ENCODE measurements at regions not wholly inside any gene's neighbourhood (a gene's known extent, or its start where the extent isn't known, plus 50 kb on each side); places are given as distances from the start of the nearest gene placed in this dataset.
"Not testable (repeated sequence)": the region's sequence is repeated elsewhere in the genome, so short reads cannot be mapped to it uniquely, and the experiment has no call there.

DNA sequence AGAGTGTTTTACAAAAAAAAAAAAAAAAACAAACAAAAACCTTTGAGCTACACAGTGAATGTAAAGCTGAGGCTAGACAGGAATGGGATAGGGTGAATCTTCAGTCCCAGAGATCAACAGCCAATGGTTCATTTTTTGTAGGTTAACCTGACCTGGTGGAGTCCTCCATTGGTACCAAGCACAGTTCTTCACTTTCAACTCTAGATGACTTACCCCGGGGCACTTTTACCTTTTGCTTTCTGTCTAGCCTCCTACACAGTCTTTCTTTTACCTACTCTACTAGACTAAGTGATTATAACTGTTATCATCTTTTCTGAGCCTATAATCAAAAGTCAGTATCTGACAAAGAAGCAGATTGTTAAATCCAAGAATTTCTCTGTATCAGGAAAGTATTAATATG is 50.9 kb downstream of the ANXA2R start:
- no peak for DNase-seq

DNA sequence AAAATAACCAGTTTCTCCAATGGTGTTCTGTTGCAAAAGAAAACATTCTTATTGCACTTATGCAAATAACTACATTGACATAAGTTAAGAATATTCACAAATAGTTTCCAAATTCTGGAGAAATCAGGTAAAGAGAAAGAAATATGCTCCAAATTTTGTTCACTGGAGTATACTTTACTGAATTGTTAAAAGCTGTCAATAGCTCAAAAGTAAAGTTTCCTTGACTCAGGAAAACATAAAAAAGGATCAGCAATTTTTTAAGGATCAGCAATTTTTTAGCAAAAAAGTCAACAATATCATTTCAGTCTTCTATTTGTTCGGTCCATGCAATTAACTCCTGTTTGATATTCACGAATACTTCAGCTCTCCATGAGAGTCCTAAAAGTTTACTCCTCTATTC is 51.6 kb downstream of the ANXA2R start:
- no peak for DNase-seq

DNA sequence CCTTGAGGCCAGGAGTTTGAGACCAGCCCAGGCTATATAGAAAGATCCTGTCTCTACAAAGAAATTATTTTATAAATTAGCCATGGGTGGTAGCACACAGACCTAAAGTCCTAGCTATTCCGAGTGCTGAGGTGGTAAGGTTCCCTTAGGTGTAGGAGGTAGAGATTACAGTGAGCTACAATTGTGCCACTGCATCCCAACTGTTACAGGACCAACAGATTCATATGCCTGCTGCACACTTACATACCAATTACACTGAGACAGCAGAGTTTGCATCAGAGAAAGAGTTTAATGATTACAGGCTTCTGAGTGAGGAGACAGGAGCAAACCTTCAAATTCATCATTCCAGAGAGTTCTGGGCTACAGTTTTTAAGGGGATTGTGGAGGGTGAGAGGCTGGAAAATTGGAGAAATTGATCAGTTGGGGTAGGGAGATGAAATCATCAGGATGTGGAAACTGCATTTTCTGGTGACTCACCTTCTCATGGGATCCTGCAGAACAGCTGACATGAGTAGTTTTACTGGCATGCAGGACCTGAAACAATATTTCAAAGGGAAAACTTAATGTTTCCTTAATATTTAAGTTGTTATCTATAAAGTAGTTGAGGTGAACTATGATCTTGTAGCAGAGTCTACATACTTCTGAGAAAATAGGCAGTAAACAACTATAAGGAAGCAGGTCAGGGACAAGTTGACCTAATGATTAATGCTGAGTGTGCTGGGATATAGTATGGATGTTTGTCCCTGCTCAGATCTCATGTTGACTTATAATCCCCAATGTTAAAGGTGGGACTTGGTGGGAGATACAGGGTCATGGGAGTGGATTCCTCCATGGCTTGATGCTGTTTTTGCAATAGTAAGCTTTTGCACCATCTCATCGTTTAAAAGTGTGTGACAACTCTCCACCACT is 54.7 kb downstream of the ANXA2R start:
- DNase-seq = no peak

DNA sequence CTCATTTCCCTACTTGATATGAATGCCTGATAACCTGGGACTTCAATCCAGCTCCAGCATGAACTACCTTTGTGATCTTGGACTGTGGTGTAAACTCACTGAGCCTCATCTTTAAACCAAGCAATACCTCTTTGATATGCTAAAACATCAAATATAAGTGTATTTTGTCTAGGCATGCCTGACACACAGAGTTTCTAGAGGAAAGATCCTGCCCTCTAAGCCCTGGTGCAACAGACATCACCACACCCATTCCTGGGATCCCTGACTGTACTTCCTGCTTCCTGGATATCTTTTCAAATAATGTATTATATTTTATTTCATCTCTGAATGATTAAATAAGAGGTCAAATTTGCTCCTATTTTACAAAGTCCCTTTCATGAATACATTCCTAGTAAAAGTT is 55.8 kb downstream of the ANXA2R start:
- no peak for DNase-seq

DNA sequence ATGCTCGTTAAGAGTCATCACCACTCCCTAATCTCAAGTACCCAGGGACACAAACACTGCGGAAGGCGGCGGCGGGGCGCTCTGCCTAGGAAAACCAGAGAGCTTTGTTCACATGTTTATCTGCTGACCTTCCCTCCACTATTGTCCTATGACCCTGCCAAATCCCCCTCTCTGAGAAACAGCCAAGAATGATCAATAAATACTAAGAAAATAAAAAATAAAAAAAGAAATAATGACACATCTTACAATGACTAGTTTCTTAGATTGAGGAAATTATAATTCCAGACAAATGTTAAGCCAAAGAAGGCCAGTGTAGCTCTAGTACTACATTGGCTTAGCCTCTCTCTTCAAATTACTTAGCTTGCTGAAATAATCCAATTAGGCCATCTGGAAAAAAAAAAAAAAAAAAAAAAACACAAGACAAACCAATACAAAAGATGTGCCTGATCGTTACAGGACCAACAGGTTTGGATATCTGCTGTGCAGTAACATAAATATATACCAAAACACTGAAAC is 58.0 kb downstream of the ANXA2R start:
- DNase-seq = no peak

DNA sequence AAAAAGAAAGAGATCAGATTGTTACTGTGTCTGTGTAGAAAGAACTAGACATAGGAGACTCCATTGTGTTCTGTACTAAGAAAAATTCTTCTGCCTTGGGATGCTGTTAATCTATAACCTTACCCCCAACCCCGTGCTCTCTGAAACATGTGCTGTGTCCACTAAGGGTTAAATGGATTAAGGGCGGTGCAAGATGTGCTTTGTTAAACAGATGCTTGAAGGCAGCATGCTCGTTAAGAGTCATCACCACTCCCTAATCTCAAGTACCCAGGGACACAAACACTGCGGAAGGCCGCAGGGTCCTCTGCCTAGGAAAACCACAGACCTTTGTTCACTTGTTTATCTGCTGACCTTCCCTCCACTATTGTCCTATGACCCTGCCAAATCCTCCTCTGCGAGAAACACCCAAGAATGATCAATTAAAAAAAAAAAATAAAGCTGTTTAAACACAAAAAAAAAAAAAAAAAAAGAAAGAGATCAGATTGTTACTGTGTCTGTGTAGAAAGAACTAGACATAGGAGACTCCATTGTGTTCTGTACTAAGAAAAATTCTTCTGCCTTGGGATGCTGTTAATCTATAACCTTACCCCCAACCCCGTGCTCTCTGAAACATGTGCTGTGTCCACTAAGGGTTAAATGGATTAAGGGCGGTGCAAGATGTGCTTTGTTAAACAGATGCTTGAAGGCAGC is 58.6 kb downstream of the ANXA2R start:
- not testable (repeated sequence) for DNase-seq

DNA sequence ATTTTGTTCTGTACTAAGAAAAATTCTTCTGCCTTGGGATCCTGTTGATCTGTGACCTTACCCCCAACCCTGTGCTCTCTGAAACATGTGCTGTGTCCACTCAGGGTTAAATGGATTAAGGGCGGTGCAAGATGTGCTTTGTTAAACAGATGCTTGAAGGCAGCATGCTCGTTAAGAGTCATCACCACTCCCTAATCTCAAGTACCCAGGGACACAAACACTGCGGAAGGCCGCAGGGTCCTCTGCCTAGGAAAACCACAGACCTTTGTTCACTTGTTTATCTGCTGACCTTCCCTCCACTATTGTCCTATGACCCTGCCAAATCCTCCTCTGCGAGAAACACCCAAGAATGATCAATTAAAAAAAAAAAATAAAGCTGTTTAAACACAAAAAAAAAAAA is 59.1 kb downstream of the ANXA2R start:
- not testable (repeated sequence) for DNase-seq

DNA sequence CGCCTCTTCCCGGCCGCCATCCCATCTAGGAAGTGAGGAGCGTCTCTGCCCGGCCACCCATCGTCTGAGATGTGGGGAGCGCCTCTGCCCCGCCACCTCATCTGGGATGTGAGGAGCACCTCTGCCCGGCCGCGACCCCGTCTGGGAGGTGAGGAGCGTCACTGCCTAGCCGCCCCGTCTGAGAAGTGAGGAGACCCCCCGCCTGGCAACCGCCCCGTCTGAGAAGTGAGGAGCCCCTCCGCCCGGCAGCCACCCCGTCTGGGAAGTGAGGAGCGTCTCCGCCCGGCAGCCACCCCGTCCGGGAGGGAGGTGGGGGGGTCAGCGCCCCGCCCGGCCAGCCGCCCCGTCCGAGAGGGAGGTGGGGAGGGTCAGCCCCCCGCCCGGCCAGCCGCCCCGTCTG is 59.7 kb downstream of the ANXA2R start:
- DNase-seq = not testable (repeated sequence)

DNA sequence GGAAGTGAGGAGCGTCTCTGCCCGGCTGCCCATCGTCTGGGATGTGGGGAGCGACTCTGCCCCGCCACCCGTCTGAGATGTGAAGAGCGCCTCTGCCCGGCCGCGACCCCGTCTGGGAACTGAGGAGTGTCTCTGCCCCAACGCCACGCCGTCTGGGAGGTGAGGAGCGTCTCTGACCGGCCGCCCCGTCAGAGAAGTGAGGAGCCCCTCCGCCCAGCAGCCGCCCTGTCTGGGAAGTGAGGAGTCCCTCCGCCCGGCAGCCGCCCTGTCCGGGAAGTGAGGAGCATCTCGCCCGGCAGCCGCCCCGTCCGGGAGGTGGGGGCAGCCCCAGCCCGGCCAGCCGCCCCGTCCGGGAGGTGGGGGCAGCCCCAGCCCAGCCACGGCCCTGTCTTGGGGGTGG is 60.9 kb downstream of the ANXA2R start:
- not testable (repeated sequence) for DNase-seq

DNA sequence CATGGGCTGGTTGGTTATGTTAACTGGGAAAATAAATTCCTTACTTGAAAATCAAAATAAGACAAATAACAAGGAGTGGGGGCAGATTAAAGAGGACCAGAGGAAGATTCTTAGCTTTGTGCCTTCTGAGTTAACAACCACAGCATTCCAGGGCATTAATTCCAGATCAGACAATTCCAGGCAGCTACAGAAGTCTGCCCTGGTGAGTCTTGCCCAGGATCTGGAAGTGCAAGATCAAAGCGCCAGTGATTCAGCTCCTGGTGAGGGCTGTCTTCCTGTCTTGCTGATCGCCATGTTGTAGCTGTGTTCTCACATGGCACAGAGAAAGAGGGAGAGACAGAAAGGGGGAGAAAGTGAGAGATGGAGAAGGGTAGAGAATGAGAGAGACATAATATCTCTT is 65.6 kb downstream of the ANXA2R start:
- no peak for DNase-seq

DNA sequence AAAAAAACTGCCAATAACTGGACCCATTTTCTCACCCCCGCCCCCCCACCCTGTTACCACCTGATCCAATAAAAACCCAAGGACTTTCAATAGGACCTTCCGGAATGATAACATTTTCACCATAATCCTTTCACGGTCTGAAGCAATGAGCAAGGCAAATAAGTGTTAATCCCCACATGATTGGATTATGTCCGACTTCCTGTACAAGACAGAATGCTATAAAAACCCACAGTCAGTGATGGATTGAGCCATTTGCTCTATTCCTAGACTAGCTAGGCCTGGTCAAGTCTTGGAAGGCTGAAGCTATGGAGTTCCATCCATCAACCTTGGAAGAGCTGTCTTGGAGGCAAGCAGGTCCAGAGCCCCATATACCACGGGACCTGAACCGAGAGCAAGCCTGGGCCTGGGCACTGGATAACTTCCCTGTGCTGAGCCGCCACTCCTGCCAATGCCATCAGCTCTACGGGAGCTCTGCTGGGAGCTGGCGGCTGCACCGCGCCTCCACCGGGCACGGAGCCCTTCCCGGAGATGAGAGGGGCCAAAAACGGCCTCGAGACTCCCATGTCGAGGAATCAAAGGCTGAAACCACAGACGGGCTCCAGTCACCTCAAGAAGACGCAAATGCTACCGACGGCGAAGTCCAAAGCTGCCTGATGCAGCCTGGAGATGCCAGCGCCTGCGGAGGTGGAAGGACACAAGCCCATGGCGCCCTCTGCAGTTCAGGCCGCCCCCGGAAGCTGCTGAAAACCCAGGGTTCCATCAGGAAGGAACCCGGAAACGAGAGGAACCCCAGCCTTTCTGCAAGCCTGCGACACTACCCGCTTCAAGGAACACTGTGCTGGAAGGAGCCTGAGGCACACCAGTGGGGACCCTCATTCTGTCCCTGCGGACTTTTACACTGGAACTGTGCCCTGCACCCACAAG is 69.2 kb downstream of the ANXA2R start:
- DNase-seq = no peak

DNA sequence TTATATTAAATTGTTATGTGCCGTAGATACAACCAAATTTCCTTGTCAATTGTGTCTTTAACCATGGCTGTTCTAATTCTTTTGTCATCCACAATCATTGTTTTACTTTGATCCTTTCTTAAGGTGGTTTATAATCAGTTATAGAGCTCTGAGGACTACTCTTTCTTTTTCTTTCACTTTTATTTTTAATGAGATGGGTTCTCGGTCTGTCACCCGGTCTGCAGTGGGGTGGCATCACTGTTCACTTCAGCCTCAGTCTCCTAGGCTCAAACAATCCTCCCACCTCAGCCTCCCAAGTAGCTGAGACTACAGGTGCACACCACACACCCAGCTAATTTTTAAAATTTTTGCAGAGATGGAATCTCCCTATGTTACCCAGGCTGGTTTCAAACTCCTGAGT is 74.2 kb downstream of the ANXA2R start:
- DNase-seq = no peak

DNA sequence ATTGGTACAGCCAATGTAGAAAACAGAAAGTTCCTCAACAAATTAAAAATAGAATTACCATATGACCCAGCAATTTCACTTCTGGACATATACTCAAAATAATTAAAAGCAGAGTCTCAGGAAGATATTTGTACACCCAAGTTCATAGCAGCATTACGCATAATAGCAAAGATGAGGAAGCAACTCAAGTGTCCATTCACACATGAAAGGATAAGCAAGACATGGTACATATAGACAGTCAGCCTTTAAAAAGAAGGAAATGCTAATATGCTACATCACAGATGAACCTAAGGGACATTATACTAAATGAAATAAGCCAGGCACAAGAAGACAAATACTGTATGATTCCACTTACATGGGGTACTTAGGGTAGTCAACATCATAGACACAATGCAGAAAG is 76.7 kb downstream of the ANXA2R start:
- DNase-seq = no peak

DNA sequence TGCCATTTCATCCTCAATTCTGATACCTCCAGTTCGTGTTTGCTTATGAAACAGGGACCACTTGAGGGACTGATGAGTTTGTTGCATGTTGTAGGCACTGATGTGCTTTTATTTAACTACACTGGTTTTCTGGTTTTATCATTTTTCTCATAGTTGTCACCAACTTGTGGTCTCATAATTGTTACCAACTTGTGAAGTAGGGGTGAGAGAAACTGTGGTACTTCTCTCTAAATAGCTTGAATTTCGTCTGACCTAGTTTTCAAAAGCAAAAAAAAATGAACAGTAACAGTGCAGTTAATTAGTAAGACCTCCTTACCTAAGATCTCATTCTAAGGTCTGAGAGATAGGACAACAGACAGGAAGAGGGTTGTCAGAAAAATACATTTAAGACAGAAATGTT is 78.0 kb downstream of the ANXA2R start:
- no peak for DNase-seq

DNA sequence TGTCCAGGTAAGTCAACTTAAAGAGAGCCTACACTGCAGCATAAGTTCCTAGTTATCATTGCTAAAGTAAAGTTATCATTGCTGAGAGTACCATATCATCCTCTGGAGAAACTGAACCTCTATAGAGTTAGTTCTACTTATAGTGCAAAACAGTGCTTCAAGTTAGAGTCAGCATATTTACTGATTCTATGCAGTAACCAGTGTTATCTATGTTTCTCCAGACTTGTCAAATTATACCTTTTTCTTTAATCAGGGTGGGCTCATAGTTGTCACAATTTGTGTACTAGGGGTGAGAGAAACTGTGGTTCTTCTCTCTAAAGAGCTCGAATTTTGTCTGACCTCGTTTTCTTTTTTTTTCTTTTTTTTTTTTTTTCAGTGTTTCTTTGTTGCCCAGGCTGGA is 79.6 kb downstream of the ANXA2R start:
- DNase-seq = no peak

DNA sequence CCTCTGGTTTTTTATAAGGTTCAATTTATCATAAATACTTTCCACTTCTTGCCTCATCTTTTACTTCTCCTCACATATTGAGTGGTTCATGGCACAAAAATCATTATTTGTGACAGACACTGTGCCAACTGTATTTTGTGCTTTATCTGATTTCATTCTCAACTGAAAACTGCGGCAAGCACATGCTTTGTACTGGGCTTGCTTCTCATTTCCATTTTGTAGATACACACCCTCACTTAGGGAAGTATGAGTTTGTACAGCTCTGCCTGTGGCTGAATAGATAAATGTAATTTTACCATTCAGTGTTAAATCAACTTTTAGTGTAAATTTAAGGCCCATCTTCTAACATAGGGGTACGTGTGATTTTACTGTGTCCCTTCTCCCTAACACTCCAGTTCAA is 83.6 kb downstream of the ANXA2R start:
- no peak for DNase-seq

DNA sequence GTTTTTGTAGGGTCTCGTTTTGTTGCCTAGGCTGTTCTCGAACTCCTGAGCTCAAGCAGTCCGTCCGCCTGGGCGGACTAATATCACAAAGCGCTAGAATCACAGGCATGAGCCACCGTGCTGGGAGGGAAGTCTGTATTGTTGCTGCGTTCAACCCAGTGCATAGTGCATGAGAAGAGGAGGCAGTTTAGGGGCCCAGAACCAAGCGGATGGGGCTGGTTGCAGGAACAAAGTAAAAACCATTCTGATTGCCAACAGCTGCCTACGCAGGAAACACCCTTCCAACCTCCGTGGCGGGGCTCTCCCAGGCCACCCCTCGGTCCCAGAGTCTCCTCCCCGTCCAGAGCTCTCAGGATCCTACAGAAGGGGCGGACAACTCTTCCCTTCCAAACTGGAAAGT is 87.1 kb downstream of the ANXA2R start:
- no peak for DNase-seq

DNA sequence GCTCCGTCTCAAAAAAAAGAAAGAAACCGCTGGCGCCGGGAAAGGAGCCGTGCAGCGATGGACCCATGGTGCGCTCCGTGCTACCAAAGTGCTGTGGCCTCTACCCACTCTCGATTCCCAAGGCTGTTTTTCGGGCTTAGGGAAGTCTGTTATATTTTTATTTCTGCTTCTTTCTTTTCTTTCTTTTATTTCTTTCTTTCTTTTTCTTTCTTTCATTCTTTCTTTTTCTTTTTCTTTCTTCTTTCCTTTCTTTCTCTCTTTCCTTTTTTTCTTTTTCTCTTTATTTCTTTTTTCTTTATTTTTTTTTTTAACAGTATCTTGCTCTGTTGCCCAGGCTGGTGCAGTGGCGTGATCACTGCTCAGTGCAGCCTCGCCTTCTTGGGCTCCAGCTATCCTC is 87.5 kb downstream of the ANXA2R start:
- DNase-seq = no peak

DNA sequence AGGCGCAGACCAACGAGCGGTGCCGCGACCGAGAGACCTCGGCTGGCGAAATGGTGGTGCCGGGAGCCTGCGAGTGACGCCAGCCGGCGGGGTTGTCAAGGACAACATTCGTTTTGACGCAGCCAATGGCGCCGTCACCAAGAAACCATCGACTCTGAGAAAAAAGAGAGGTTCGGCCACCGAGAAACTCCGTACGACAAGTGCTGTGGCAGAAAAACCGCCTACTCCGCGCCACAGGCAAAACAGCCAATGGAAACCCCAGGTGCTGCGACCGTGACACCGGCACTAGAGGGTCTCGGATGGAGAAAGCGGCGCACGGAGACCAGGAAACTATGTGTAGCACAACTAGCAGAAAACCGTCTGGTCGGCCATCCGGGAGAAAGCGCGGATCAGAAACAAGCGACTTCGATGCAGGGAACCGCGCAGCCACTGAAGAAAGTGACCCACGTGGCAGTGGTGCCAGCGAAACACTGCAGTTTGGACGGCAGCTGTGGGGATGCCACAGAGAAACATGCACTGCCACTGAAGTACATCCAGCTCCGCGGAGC is 88.8 kb downstream of the ANXA2R start:
- peak; percentile 79 for DNase-seq

DNA sequence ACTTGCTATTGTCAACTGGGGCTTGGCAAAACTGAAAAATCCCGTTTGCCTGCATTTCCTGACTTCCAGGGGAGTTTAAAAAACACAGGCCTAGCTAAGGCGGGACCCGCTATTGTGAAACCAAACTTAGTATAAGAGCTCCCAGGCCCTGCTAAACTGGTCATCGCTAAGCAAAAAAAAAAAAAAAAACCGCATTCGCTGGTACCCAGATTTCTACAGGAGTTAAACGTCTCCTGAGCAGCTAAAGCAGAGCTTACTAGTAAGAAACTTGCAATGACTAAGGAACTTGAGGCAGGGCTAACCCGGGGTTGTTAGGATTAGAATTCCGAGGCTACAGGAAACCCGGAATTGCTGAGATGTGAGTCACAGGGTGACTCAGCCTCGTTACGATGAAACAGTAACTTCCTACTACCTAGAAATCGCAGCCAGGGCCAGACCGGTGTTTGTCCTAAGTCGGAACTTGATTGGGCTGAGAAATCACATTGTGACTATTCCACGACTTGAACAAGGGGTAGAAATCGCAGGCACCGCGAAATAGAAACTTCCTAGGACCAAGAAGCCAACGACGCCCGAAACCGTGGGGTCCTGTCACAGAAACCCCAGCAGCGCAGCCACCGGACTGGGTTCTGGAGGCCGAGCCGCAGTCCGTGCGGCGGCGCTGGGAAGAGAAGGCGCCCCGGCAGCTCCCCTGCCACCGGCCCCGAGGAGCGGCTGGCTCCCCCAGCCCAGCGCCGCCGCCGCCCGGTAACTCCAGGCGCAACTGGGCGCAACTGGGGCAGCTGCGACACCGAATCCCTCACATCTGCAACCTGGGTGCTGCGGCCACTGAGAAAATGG is 89.4 kb downstream of the ANXA2R start:
- DNase-seq = peak; percentile 90

DNA sequence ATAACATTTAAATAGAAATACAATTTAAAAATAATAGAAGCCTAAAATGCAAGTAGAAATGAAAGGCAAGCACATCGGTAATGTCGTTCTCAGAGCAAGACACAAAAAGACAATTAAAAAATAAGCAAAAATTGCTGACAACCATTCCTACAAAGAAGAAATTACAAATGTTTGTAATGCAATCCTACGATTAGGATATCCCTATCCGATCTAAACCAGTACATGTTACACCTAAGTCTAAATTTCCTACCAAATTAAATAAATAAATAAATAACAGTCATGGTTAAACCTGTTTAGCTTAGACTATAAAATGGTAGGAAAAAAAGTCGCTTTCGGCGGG is 90.0 kb downstream of the ANXA2R start:
- DNase-seq = no peak
